Uterus (tissue), 2 donors: ENCODE measurements at regions not wholly inside any gene's neighbourhood (a gene's known extent, or its start where the extent isn't known, plus 50 kb on each side); places are given as distances from the start of the nearest gene placed in this dataset.

Source experiments
- CTCF ChIP-seq, 4 experiments: fragments of 200-600 bp in 2 of 4; fragments of 450-650 bp in 2 of 4; sonication (generic) in 2 of 4; IDR thresholded peaks; one replicate each; pipeline ENCODE4 v1.5.1; 2016 to 2019; ENCODE audit warnings: antibody characterized with exemption in 4 of 4, mild to moderate bottlenecking in 2 of 4, moderate library complexity in 1 of 4
- POLR2A ChIP-seq, 2 donors: fragments of 450-650 bp; IDR thresholded peaks; one replicate each; pipeline ENCODE4 v1.6.1; 2016; ENCODE audit warnings: antibody characterized with exemption in 2 of 2, mild to moderate bottlenecking in 1 of 2, moderate library complexity in 1 of 2

DNA sequence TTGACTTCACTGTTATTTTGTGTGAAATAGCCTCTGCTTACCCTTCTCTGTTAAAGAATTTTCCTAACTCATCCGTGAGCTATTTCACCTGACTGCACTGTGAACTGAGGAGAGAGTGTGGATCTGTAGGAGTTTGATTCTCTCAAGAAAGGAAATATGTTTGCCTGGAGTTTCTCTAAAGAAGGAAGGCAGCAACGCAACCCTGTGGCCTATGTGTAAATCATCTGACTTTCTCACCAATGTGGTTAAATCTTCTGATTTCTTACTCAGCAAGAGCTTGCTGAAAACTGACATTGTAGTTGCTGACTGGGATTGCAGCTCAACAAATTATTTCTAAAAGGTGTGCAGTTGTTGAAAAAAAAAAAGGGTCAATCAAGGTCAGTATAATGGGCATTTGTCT, 153.9 kb upstream of the PELI1 start:
- TF ChIP-seq CTCF (IDR thresholded peaks at IDR 0.05), result no peak
- TF ChIP-seq POLR2A (IDR thresholded peaks at IDR 0.05), result no peak
